Trophoblast cell (in vitro differentiated cells and primary cell): ENCODE measurements at regions not wholly inside any gene's neighbourhood (a gene's known extent, or its start where the extent isn't known, plus 50 kb on each side); places are given as distances from the start of the nearest gene placed in this dataset.

Experiments
- DNase-seq, 2 donors: peaks; one replicate each; pipeline ENCODE4 v3.0.0-alpha.2; 2016
- H2AFZ ChIP-seq: 2 replicates; pipeline ENCODE4 v1.6.1; 2013; ENCODE audit warnings: low read length, moderate library complexity, mild to moderate bottlenecking; ENCODE audit not compliant: insufficient read depth, poor library complexity
- H2AK5ac ChIP-seq: 2 replicates; pipeline ENCODE4 v1.6.1; 2013; ENCODE audit warnings: mild to moderate bottlenecking, low read length
- H2BK120ac ChIP-seq: 2 replicates; pipeline ENCODE4 v1.6.1; 2013; ENCODE audit warnings: low read length, mild to moderate bottlenecking, moderate library complexity; ENCODE audit not compliant: insufficient read depth, poor library complexity
- H2BK12ac ChIP-seq: 2 replicates; pipeline ENCODE4 v1.6.1; 2013; ENCODE audit warnings: mild to moderate bottlenecking, low read length, moderate library complexity
- H2BK5ac ChIP-seq: 2 replicates; pipeline ENCODE4 v1.6.1; 2013; ENCODE audit warnings: low read length, low read depth, moderate library complexity, mild to moderate bottlenecking; ENCODE audit not compliant: poor library complexity
- H3K14ac ChIP-seq: 2 replicates; pipeline ENCODE4 v1.6.1; 2013; ENCODE audit warnings: mild to moderate bottlenecking, low read length
- H3K18ac ChIP-seq: 2 replicates; pipeline ENCODE4 v1.6.1; 2013; ENCODE audit warnings: mild to moderate bottlenecking, low read length
- H3K23ac ChIP-seq: 2 replicates; pipeline ENCODE4 v1.6.1; 2013; ENCODE audit warnings: low read length
- H3K27ac ChIP-seq: 2 replicates; pipeline ENCODE4 v1.5.1; 2013; ENCODE audit warnings: low read depth, mild to moderate bottlenecking, inconsistent platforms, low read length, moderate library complexity
- H3K27me3 ChIP-seq: 2 replicates; pipeline ENCODE4 v1.6.1; 2013; ENCODE audit warnings: inconsistent platforms, mild to moderate bottlenecking, low read length, moderate library complexity; ENCODE audit not compliant: insufficient read depth
- H3K36me3 ChIP-seq, 2 experiments: 1 replicate in 1 of 2; 2 replicates in 1 of 2; pipeline ENCODE4 v1.6.1; 2013; ENCODE audit warnings: low read length in 2 of 2, mild to moderate bottlenecking in 2 of 2, moderate library complexity in 1 of 2; ENCODE audit not compliant: insufficient read depth in 2 of 2, control insufficient read depth in 1 of 2
- H3K4ac ChIP-seq: 2 replicates; pipeline ENCODE4 v1.6.1; 2013; ENCODE audit warnings: low read depth, mild to moderate bottlenecking, low read length, moderate library complexity
- H3K4me1 ChIP-seq, 2 experiments: 1 replicate in 1 of 2; 2 replicates in 1 of 2; pipeline ENCODE4 v1.6.1; 2013; ENCODE audit warnings: low read length in 2 of 2, mild to moderate bottlenecking in 2 of 2, moderate library complexity in 1 of 2; ENCODE audit not compliant: insufficient read depth in 2 of 2, control insufficient read depth in 1 of 2
- H3K4me2 ChIP-seq: 2 replicates; pipeline ENCODE4 v1.6.1; 2013; ENCODE audit warnings: inconsistent platforms, mild to moderate bottlenecking, low read length, moderate library complexity
- H3K4me3 ChIP-seq: 2 replicates; pipeline ENCODE4 v1.5.1; 2013; ENCODE audit warnings: mild to moderate bottlenecking, low read depth, low read length, inconsistent platforms
- H3K79me1 ChIP-seq: one replicate; pipeline ENCODE4 v1.6.1; 2013; ENCODE audit warnings: low read length
- H3K79me2 ChIP-seq: 2 replicates; pipeline ENCODE4 v1.6.1; 2013; ENCODE audit warnings: low read length, mild to moderate bottlenecking; ENCODE audit not compliant: control insufficient read depth, insufficient read depth, poor library complexity
- H3K9ac ChIP-seq: 2 replicates; pipeline ENCODE4 v1.6.1; 2013; ENCODE audit warnings: mild to moderate bottlenecking, low read length
- H3K9me3 ChIP-seq: 2 replicates; pipeline ENCODE4 v1.6.1; 2013; ENCODE audit warnings: low read depth, mild to moderate bottlenecking, control low read depth, inconsistent platforms, low read length; ENCODE audit not compliant: insufficient read depth
- H4K12ac ChIP-seq: 2 replicates; pipeline ENCODE4 v1.6.1; 2013; ENCODE audit warnings: low read depth, mild to moderate bottlenecking, low read length, moderate library complexity
- H4K8ac ChIP-seq: 2 replicates; pipeline ENCODE4 v1.6.1; 2013; ENCODE audit warnings: low read depth, mild to moderate bottlenecking, low read length, moderate library complexity
- H4K91ac ChIP-seq: one replicate; pipeline ENCODE4 v1.6.1; 2013; ENCODE audit warnings: low read depth, mild to moderate bottlenecking, low read length, moderate library complexity
- WGBS: extraction: QIAGEN DNeasy Blood & Tissue Kit; methylation state at CpG from one replicate; pipeline ENCODE4 v1.1.7; 2013; ENCODE audit warnings: missing lambda C conversion rate; ENCODE audit not compliant: insufficient read length, insufficient coverage; ENCODE audit errors: extremely low coverage; 5-methylcytosine and 5-hydroxymethylcytosine counted together

DNA sequence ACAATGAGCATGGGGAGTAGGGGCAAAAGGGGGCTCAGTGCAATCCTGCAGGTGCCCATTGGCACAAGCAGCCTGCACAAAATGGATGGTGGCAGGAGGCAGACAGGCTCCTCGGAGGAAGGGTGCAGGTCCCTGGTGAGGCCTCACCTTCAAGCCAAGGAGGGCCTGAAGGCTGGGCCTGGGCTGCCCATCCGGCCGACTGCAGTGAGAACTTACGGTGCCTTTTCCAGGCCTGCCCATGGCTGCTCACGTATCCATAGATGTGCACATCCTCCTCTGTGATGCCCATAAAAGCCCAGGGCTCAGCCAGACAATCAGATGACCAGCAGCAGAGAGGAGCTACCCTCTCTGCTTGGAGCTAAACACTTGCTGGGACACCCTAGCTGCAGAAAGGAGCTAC is 1089.8 kb downstream of the PCDH18 start:
- H3K79me1 ChIP-seq = no peaks in the 10 kb centered on the region
- H3K9ac ChIP-seq = no peak overlapping the region
- H4K12ac ChIP-seq = no peak overlapping the region
- no peak overlapping the region for H2AFZ ChIP-seq
- H2BK12ac ChIP-seq = no peak overlapping the region
- H3K18ac ChIP-seq = no peak overlapping the region
- H3K23ac ChIP-seq = no peak overlapping the region
- no peaks in the 10 kb centered on the region for H3K27me3 ChIP-seq
- H2BK120ac ChIP-seq = no peak overlapping the region
- H3K4me2 ChIP-seq = no peak overlapping the region
- no peak overlapping the region for H2AK5ac ChIP-seq
- no peaks in the 10 kb centered on the region for H3K9me3 ChIP-seq
- no peak for DNase-seq
- no CpG with 5 or more reads among the region's 5 CpGs for WGBS
- H3K27ac ChIP-seq = no peak overlapping the region
- H2BK5ac ChIP-seq = no peak overlapping the region
- H3K4me3 ChIP-seq = no peak overlapping the region
- H3K4ac ChIP-seq = no peak overlapping the region
- H3K4me1 ChIP-seq = no peaks in the 10 kb centered on the region
- no peak overlapping the region for H3K14ac ChIP-seq
- no peaks in the 10 kb centered on the region for H3K36me3 ChIP-seq
- H4K8ac ChIP-seq = no peak overlapping the region
- H4K91ac ChIP-seq = no peak overlapping the region
- H3K79me2 ChIP-seq = no peaks in the 10 kb centered on the region

- no peak overlapping the region for H3K4me3 ChIP-seq
- no peak overlapping the region for H2BK120ac ChIP-seq
- no peaks in the 10 kb centered on the region for H3K79me2 ChIP-seq
- H3K9ac ChIP-seq = no peak overlapping the region
- no peak overlapping the region for H2AK5ac ChIP-seq
- no peak overlapping the region for H3K27ac ChIP-seq
- no peaks in the 10 kb centered on the region for H3K79me1 ChIP-seq
- no peak overlapping the region for H4K12ac ChIP-seq
- no peaks in the 10 kb centered on the region for H3K4me1 ChIP-seq
- H4K8ac ChIP-seq = no peak overlapping the region
- no peak overlapping the region for H3K23ac ChIP-seq
- no peaks in the 10 kb centered on the region for H3K9me3 ChIP-seq
- no peak overlapping the region for H4K91ac ChIP-seq
- H2BK5ac ChIP-seq = no peak overlapping the region
- no peak overlapping the region for H2BK12ac ChIP-seq
- no CpG with 5 or more reads among the region's 7 CpGs for WGBS
- H3K14ac ChIP-seq = no peak overlapping the region
- no peak for DNase-seq
- no peaks in the 10 kb centered on the region for H3K36me3 ChIP-seq
- H3K4ac ChIP-seq = no peak overlapping the region
- no peak overlapping the region for H3K18ac ChIP-seq
- H2AFZ ChIP-seq = no peak overlapping the region
- no peaks in the 10 kb centered on the region for H3K27me3 ChIP-seq
- no peak overlapping the region for H3K4me2 ChIP-seq
Observed at GRCh38 chr4:136441629-136442282, 1090.5 kb downstream of the PCDH18 start.

GRCh38 chr4:136438645-136439044 is 1093.6 kb downstream of the PCDH18 start:
- Histone ChIP-seq H3K14ac (no peak overlapping the region), H4K8ac (no peak overlapping the region), H3K79me2 (no peaks in the 10 kb centered on the region), H3K4me3 (no peak overlapping the region), H3K9me3 (no peaks in the 10 kb centered on the region), H3K27me3 (no peaks in the 10 kb centered on the region), H3K79me1 (no peaks in the 10 kb centered on the region), H3K36me3 (no peaks in the 10 kb centered on the region), H3K4ac (no peak overlapping the region), H2AK5ac (no peak overlapping the region), H4K12ac (no peak overlapping the region), H3K23ac (no peak overlapping the region), H2AFZ (no peak overlapping the region), H3K18ac (no peak overlapping the region), H4K91ac (no peak overlapping the region), H3K27ac (no peak overlapping the region), H2BK12ac (no peak overlapping the region), H3K9ac (no peak overlapping the region), H3K4me2 (no peak overlapping the region), H2BK5ac (no peak overlapping the region), H2BK120ac (no peak overlapping the region), H3K4me1 (no peaks in the 10 kb centered on the region)
- no peak for DNase-seq

DNA sequence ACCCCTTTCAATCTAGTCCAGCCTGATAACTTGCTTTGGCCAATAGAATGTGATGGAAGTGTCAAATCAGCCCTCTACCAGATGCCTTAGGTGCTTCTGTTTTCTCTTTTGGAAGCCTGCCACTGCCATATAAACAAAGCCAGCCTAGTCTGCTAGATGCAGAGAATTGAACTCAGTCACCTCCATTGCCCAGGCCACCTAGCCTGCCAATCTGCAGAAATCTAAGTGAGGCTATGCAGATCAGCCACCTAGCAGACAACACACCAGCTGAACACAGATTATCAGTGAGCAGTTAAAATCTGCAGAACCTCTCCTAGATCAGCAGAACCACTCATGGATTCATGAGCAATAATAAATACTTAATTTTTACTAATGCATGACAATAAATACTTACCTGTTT is 1108.2 kb downstream of the PCDH18 start:
- Histone ChIP-seq H3K4me3 (no peak overlapping the region), H3K23ac (no peak overlapping the region), H3K9ac (no peak overlapping the region), H4K91ac (no peak overlapping the region), H4K8ac (no peak overlapping the region), H3K79me1 (no peaks in the 10 kb centered on the region), H3K79me2 (no peaks in the 10 kb centered on the region), H2BK120ac (no peak overlapping the region), H3K4me2 (no peak overlapping the region), H2BK12ac (no peak overlapping the region), H4K12ac (no peak overlapping the region), H3K18ac (no peak overlapping the region), H2BK5ac (no peak overlapping the region), H2AK5ac (no peak overlapping the region), H3K27me3 (no peaks in the 10 kb centered on the region), H3K4me1 (no peaks in the 10 kb centered on the region), H3K27ac (no peak overlapping the region), H2AFZ (no peak overlapping the region), H3K9me3 (no peaks in the 10 kb centered on the region), H3K36me3 (no peaks in the 10 kb centered on the region), H3K4ac (no peak overlapping the region), H3K14ac (no peak overlapping the region)
- DNase-seq = no peak
